ENCODE measurements at regions not wholly inside any gene's neighbourhood (a gene's known extent, or its start where the extent isn't known, plus 50 kb on each side); places are given as distances from the start of the nearest gene placed in this dataset.

- no peak overlapping the region for H3K4me3 ChIP-seq (ENCODE audit: low read length in 2 of 2)
- H3K27ac ChIP-seq (ENCODE audit: low read depth in 1 of 2, low read length in 1 of 2): no peak overlapping the region
- no peaks in the 10 kb centered on the region for H3K9me3 ChIP-seq (ENCODE audit: control insufficient read depth in 2 of 2, insufficient read depth in 1 of 2, low read length in 1 of 2)
- no peaks in the 10 kb centered on the region for H3K4me1 ChIP-seq (ENCODE audit: control insufficient read depth in 2 of 2, insufficient read depth in 2 of 2, low read length in 2 of 2)
- H3K36me3 ChIP-seq (ENCODE audit: control insufficient read depth in 2 of 2, insufficient read depth in 2 of 2, low read length in 1 of 2): no peaks in the 10 kb centered on the region
- H3K27me3 ChIP-seq (ENCODE audit: control insufficient read depth in 2 of 2, insufficient read depth in 1 of 2, low read length in 1 of 2): no peaks in the 10 kb centered on the region
- 89% methylated on average over 2 of the region's 2 CpGs for WGBS
- no peak for DNase-seq (ENCODE audit: low read depth in 6 of 9, low spot score in 9 of 9)
Measured at GRCh38 chr5:15267966-15268365, 232.0 kb upstream of the FBXL7 start.

GRCh38 chr5:15266841-15267240 lies 233.1 kb upstream of the FBXL7 start:
- H3K4me1 ChIP-seq (ENCODE audit: control insufficient read depth in 2 of 2, insufficient read depth in 2 of 2, low read length in 2 of 2): no peaks in the 10 kb centered on the region
- H3K27me3 ChIP-seq (ENCODE audit: control insufficient read depth in 2 of 2, insufficient read depth in 1 of 2, low read length in 1 of 2): no peaks in the 10 kb centered on the region
- no peaks in the 10 kb centered on the region for H3K9me3 ChIP-seq (ENCODE audit: control insufficient read depth in 2 of 2, insufficient read depth in 1 of 2, low read length in 1 of 2)
- no peak overlapping the region for H3K4me3 ChIP-seq (ENCODE audit: low read length in 2 of 2)
- no peak overlapping the region for H3K27ac ChIP-seq (ENCODE audit: low read depth in 1 of 2, low read length in 1 of 2)
- no peak for DNase-seq (ENCODE audit: low read depth in 6 of 9, low spot score in 9 of 9)
- H3K36me3 ChIP-seq (ENCODE audit: control insufficient read depth in 2 of 2, insufficient read depth in 2 of 2, low read length in 1 of 2): no peaks in the 10 kb centered on the region
- WGBS: 76% methylated on average over 1 of the region's 1 CpG

GRCh38 chr5:15266229-15266628 lies 233.8 kb upstream of the FBXL7 start:
- no peaks in the 10 kb centered on the region for H3K36me3 ChIP-seq (ENCODE audit: control insufficient read depth in 2 of 2, insufficient read depth in 2 of 2, low read length in 1 of 2)
- H3K4me3 ChIP-seq (ENCODE audit: low read length in 2 of 2): no peak overlapping the region
- H3K27ac ChIP-seq (ENCODE audit: low read depth in 1 of 2, low read length in 1 of 2): no peak overlapping the region
- H3K9me3 ChIP-seq (ENCODE audit: control insufficient read depth in 2 of 2, insufficient read depth in 1 of 2, low read length in 1 of 2): no peaks in the 10 kb centered on the region
- no peaks in the 10 kb centered on the region for H3K27me3 ChIP-seq (ENCODE audit: control insufficient read depth in 2 of 2, insufficient read depth in 1 of 2, low read length in 1 of 2)
- 84% methylated on average over 1 of the region's 1 CpG for WGBS
- no peak for DNase-seq (ENCODE audit: low read depth in 6 of 9, low spot score in 9 of 9)
- H3K4me1 ChIP-seq (ENCODE audit: control insufficient read depth in 2 of 2, insufficient read depth in 2 of 2, low read length in 2 of 2): no peaks in the 10 kb centered on the region

GRCh38 chr5:15263942-15264341 lies 236.0 kb upstream of the FBXL7 start:
- Histone ChIP-seq H3K27ac (ENCODE audit: low read depth in 1 of 2, low read length in 1 of 2) (no peak overlapping the region), H3K36me3 (ENCODE audit: control insufficient read depth in 2 of 2, insufficient read depth in 2 of 2, low read length in 1 of 2) (no peaks in the 10 kb centered on the region), H3K9me3 (ENCODE audit: control insufficient read depth in 2 of 2, insufficient read depth in 1 of 2, low read length in 1 of 2) (no peaks in the 10 kb centered on the region), H3K4me3 (ENCODE audit: low read length in 2 of 2) (no peak overlapping the region), H3K27me3 (ENCODE audit: control insufficient read depth in 2 of 2, insufficient read depth in 1 of 2, low read length in 1 of 2) (no peaks in the 10 kb centered on the region), H3K4me1 (ENCODE audit: control insufficient read depth in 2 of 2, insufficient read depth in 2 of 2, low read length in 2 of 2) (no peaks in the 10 kb centered on the region)
- WGBS: 91% methylated on average over 1 of the region's 1 CpG
- DNase-seq (ENCODE audit: low read depth in 6 of 9, low spot score in 9 of 9): no peak

- H3K27ac ChIP-seq (ENCODE audit: low read depth in 1 of 2, low read length in 1 of 2): no peak overlapping the region
- H3K36me3 ChIP-seq (ENCODE audit: control insufficient read depth in 2 of 2, insufficient read depth in 2 of 2, low read length in 1 of 2): no peaks in the 10 kb centered on the region
- no peak overlapping the region for H3K4me3 ChIP-seq (ENCODE audit: low read length in 2 of 2)
- H3K27me3 ChIP-seq (ENCODE audit: control insufficient read depth in 2 of 2, insufficient read depth in 1 of 2, low read length in 1 of 2): no peaks in the 10 kb centered on the region
- H3K4me1 ChIP-seq (ENCODE audit: control insufficient read depth in 2 of 2, insufficient read depth in 2 of 2, low read length in 2 of 2): no peaks in the 10 kb centered on the region
- H3K9me3 ChIP-seq (ENCODE audit: control insufficient read depth in 2 of 2, insufficient read depth in 1 of 2, low read length in 1 of 2): no peaks in the 10 kb centered on the region
- 91% methylated on average over 2 of the region's 2 CpGs for WGBS
- no peak for DNase-seq (ENCODE audit: low read depth in 6 of 9, low spot score in 9 of 9)
Measured at GRCh38 chr5:15263406-15263805, 236.6 kb upstream of the FBXL7 start.

- Histone ChIP-seq H3K4me1 (ENCODE audit: control insufficient read depth in 2 of 2, insufficient read depth in 2 of 2, low read length in 2 of 2) (no peaks in the 10 kb centered on the region), H3K4me3 (ENCODE audit: low read length in 2 of 2) (no peak overlapping the region), H3K27me3 (ENCODE audit: control insufficient read depth in 2 of 2, insufficient read depth in 1 of 2, low read length in 1 of 2) (no peaks in the 10 kb centered on the region), H3K36me3 (ENCODE audit: control insufficient read depth in 2 of 2, insufficient read depth in 2 of 2, low read length in 1 of 2) (no peaks in the 10 kb centered on the region), H3K27ac (ENCODE audit: low read depth in 1 of 2, low read length in 1 of 2) (no peak overlapping the region), H3K9me3 (ENCODE audit: control insufficient read depth in 2 of 2, insufficient read depth in 1 of 2, low read length in 1 of 2) (no peaks in the 10 kb centered on the region)
- DNase-seq (ENCODE audit: low read depth in 6 of 9, low spot score in 9 of 9): no peak
Measured at GRCh38 chr5:15261269-15261995, 238.5 kb upstream of the FBXL7 start.

- Histone ChIP-seq H3K36me3 (ENCODE audit: control insufficient read depth in 2 of 2, insufficient read depth in 2 of 2, low read length in 1 of 2) (no peaks in the 10 kb centered on the region), H3K4me1 (ENCODE audit: control insufficient read depth in 2 of 2, insufficient read depth in 2 of 2, low read length in 2 of 2) (no peaks in the 10 kb centered on the region), H3K27ac (ENCODE audit: low read depth in 1 of 2, low read length in 1 of 2) (no peak overlapping the region), H3K4me3 (ENCODE audit: low read length in 2 of 2) (no peak overlapping the region), H3K27me3 (ENCODE audit: control insufficient read depth in 2 of 2, insufficient read depth in 1 of 2, low read length in 1 of 2) (no peaks in the 10 kb centered on the region), H3K9me3 (ENCODE audit: control insufficient read depth in 2 of 2, insufficient read depth in 1 of 2, low read length in 1 of 2) (no peaks in the 10 kb centered on the region)
- WGBS: 85% methylated on average over 7 of the region's 7 CpGs
- no peak for DNase-seq (ENCODE audit: low read depth in 6 of 9, low spot score in 9 of 9)
Measured at GRCh38 chr5:15260356-15261268, 239.4 kb upstream of the FBXL7 start.

- DNase-seq (ENCODE audit: low read depth in 6 of 9, low spot score in 9 of 9): no peak
Measured at GRCh38 chr5:15256485-15256884, 243.5 kb upstream of the FBXL7 start.

GRCh38 chr5:15255576-15255975 lies 244.4 kb upstream of the FBXL7 start:
- no peak for DNase-seq (ENCODE audit: low read depth in 6 of 9, low spot score in 9 of 9)
- Histone ChIP-seq H3K27me3 (ENCODE audit: control insufficient read depth in 2 of 2, insufficient read depth in 1 of 2, low read length in 1 of 2) (no peaks in the 10 kb centered on the region), H3K36me3 (ENCODE audit: control insufficient read depth in 2 of 2, insufficient read depth in 2 of 2, low read length in 1 of 2) (no peaks in the 10 kb centered on the region), H3K4me3 (ENCODE audit: low read length in 2 of 2) (no peak overlapping the region), H3K9me3 (ENCODE audit: control insufficient read depth in 2 of 2, insufficient read depth in 1 of 2, low read length in 1 of 2) (no peaks in the 10 kb centered on the region), H3K4me1 (ENCODE audit: control insufficient read depth in 2 of 2, insufficient read depth in 2 of 2, low read length in 2 of 2) (no peaks in the 10 kb centered on the region), H3K27ac (ENCODE audit: low read depth in 1 of 2, low read length in 1 of 2) (no peak overlapping the region)
- 40% methylated on average over 2 of the region's 2 CpGs for WGBS

More at GRCh38 chr5:15256485-15256884, 243.5 kb upstream of the FBXL7 start:
- no peaks in the 10 kb centered on the region for H3K36me3 ChIP-seq (ENCODE audit: control insufficient read depth in 2 of 2, insufficient read depth in 2 of 2, low read length in 1 of 2)
- H3K4me1 ChIP-seq (ENCODE audit: control insufficient read depth in 2 of 2, insufficient read depth in 2 of 2, low read length in 2 of 2): no peaks in the 10 kb centered on the region
- H3K4me3 ChIP-seq (ENCODE audit: low read length in 2 of 2): no peak overlapping the region
- H3K9me3 ChIP-seq (ENCODE audit: control insufficient read depth in 2 of 2, insufficient read depth in 1 of 2, low read length in 1 of 2): no peaks in the 10 kb centered on the region
- H3K27me3 ChIP-seq (ENCODE audit: control insufficient read depth in 2 of 2, insufficient read depth in 1 of 2, low read length in 1 of 2): no peaks in the 10 kb centered on the region
- no peak overlapping the region for H3K27ac ChIP-seq (ENCODE audit: low read depth in 1 of 2, low read length in 1 of 2)
- WGBS: 87% methylated on average over 4 of the region's 4 CpGs

Data from thymus (tissue), 11 donors.